Hypothalamus (tissue), 51 donors: ENCODE measurements at regions not wholly inside any gene's neighbourhood (a gene's known extent, or its start where the extent isn't known, plus 50 kb on each side); places are given as distances from the start of the nearest gene placed in this dataset.

Experiments used
- DNase-seq, 51 donors: peaks; one replicate each; lab custom pipeline; 2025; lab: John Stamatoyannopoulos, UW

DNA sequence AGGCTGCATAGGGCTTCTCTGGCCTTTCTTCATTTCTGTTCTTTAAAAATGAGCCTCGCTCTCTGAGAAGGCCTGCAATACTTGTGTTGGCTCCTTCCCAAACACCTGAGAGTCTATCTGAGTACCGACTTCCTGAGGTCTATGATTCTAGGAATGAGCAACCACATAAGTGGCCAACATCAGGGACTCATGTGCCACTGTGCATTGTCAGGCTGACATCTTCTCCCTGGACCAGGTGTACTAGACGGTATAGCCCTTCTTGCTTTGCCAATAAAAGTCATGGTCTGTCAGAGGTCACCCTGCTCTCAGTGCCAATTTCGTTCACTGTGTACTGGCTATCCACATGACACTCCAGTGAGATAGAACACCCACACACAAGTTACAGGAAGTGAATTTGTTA, 67.4 kb upstream of the EPHA5 start:
- DNase-seq: no peak

DNA sequence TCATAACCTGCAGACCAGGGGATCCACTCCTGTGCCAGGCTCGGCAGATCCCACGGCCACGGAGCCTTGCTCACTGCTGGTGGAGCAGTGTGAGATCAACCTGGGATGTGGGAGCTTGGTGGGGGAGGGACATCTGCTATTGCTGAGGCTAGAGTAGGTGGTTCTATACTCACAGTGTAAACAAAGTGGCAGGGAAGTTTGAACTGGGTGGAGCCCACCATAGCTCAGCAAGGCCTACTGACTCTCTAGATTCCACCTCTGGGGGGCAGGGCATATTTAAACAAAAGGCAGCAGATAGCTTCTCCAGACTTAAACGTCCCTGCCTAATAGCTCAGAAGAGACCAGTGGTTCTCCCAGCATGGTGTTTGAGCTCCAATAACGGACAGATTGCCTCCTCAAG, 54.7 kb upstream of the EPHA5 start:
- DNase-seq: no peak
